ENCODE measurements at regions not wholly inside any gene's neighbourhood (a gene's known extent, or its start where the extent isn't known, plus 50 kb on each side); places are given as distances from the start of the nearest gene placed in this dataset.
A peak's percentile ranks its signal among the peaks of the same experiment; 100 is the strongest.

DNA sequence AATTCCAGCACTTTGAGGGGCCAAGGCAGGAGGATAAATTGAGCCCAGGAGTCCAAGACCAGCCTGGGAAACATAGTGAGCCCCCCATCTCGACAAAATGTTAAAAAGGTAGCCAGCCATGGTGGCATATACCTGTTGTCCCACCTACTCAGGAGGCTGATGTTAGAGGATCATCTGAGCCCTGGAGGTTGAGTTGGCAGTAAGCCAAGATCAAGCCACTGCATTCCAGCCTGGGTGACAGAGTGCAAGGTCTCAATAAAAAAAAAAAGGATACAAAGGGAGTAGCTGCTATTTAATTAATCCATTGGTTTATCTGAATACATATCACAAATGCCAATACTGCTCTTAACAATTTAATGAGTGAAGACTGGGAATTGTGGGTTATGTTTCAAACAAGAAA is 327.8 kb downstream of the CPS1 start:
- H3K4me3 ChIP-seq (ENCODE audit: low read depth, low read length), result no peak overlapping the region
- TF ChIP-seq, protein P1, sequence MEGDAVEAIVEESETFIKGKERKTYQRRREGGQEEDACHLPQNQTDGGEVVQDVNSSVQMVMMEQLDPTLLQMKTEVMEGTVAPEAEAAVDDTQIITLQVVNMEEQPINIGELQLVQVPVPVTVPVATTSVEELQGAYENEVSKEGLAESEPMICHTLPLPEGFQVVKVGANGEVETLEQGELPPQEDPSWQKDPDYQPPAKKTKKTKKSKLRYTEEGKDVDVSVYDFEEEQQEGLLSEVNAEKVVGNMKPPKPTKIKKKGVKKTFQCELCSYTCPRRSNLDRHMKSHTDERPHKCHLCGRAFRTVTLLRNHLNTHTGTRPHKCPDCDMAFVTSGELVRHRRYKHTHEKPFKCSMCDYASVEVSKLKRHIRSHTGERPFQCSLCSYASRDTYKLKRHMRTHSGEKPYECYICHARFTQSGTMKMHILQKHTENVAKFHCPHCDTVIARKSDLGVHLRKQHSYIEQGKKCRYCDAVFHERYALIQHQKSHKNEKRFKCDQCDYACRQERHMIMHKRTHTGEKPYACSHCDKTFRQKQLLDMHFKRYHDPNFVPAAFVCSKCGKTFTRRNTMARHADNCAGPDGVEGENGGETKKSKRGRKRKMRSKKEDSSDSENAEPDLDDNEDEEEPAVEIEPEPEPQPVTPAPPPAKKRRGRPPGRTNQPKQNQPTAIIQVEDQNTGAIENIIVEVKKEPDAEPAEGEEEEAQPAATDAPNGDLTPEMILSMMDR (IDR thresholded peaks at IDR 0.05; ENCODE audit: low read depth, low read length, missing control alignments), result no peak
- in situ Hi-C loops (cut with HindIII; ENCODE audit: low sequenced_read_pairs), result no loop called here
- no peak for DNase-seq (ENCODE audit: low read depth)

DNA sequence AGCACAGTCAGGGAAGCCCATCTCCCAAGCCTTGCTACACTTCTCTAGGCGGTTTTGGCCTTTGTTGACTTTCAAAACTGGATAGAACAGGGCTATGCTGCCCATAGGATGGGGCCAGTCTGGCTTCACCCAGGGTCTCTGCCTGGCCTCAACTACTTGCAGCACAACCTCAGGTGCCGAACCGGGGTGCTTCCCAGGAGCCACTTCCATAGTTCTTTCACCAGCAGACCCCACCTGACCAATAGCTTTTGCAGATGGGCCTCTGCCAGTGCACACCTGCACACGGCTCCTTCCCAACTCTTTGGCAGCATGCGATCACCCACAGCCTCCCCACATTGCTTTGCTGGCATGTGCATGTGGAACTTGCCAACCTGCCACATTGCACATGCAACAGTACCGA is 331.6 kb downstream of the CPS1 start:
- DNase-seq (ENCODE audit: low read depth), result no peak
- TF ChIP-seq, protein P1 (IDR thresholded peaks at IDR 0.05; ENCODE audit: low read depth, low read length, missing control alignments), result no peak
- in situ Hi-C loops (cut with HindIII; ENCODE audit: low sequenced_read_pairs), result no loop called here
- no peak overlapping the region for H3K4me3 ChIP-seq (ENCODE audit: low read depth, low read length)

DNA sequence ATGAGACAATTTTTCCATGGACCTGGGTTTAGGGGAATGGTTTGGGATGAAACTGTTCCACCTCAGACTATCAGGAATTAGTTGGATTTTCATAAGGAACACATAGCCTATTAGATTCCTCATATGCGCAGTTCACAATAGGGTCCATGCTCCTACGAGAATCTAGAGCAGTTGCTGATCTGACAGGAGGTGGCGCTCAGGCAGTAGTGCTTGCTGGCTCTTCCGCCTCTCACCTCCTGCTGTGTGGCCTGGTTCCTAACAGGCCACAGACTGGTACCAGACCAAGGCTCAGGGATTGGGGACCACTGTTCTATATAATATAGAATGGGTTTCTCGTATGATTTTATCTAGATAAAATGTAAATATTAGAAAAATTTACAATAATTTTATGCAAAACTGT is 338.7 kb downstream of the CPS1 start:
- TF ChIP-seq, protein P1 (IDR thresholded peaks at IDR 0.05; ENCODE audit: low read depth, low read length, missing control alignments), result no peak
- H3K4me3 ChIP-seq (ENCODE audit: low read depth, low read length), result no peak overlapping the region
- in situ Hi-C loops (cut with HindIII; ENCODE audit: low sequenced_read_pairs), result no loop called here
- no peak for DNase-seq (ENCODE audit: low read depth)

GRCh38 chr2:210899131-210899530 is 342.7 kb downstream of the CPS1 start:
- no peak for DNase-seq (ENCODE audit: low read depth)
- in situ Hi-C loops (cut with HindIII; ENCODE audit: low sequenced_read_pairs), result no loop called here
- no peak overlapping the region for H3K4me3 ChIP-seq (ENCODE audit: low read depth, low read length)
- TF ChIP-seq, protein P1 (IDR thresholded peaks at IDR 0.05; ENCODE audit: low read depth, low read length, missing control alignments), result no peak

DNA sequence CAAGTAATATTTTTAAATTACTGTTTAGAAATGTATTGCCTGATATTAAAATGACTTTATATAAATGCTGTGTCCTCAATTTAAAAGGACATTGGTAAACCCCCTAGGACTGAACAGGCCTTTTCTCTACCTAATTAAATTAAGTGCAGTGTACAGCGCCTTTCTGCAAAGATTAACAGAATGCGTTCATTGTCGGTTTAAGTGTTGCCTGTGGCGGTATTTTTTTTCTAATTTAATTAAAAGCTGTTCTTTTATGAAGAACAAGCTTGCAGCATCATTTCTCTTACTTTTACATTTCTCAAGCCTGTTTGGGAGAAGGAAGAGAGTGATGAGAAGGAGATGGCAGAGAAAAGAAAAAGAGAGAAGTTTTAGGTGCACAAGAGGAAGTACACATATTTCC is 344.9 kb downstream of the CPS1 start:
- TF ChIP-seq, protein P1 (IDR thresholded peaks at IDR 0.05; ENCODE audit: low read depth, low read length, missing control alignments), result no peak
- H3K4me3 ChIP-seq (ENCODE audit: low read depth, low read length), result no peak overlapping the region
- DNase-seq (ENCODE audit: low read depth), result no peak
- in situ Hi-C loops (cut with HindIII; ENCODE audit: low sequenced_read_pairs), result no loop called here

GRCh38 chr2:210912779-210913178 is 356.4 kb downstream of the CPS1 start:
- TF ChIP-seq, protein P1 (IDR thresholded peaks at IDR 0.05; ENCODE audit: low read depth, low read length, missing control alignments), result no peak
- H3K4me3 ChIP-seq (ENCODE audit: low read depth, low read length), result no peak overlapping the region
- in situ Hi-C loops (cut with HindIII; ENCODE audit: low sequenced_read_pairs), result no loop called here
- no peak for DNase-seq (ENCODE audit: low read depth)

DNA sequence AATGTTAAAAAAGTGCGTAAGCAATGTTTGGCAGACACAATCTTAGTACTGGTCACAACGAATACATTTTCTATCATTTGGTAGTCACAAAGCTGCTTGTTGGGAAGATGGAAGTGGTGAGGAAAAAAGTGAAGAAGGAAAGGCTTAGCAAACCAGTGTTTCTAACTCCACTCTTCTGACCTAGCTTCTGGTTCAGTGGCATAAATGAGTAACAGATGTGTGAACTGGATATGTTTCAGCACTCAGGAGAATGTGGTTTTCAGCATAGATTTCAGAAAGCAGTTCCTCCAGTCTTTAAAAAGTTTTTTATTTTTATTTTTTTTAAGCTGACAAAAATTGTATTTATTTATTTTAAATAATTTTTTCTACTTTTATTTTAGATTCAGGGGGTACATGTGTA is 357.1 kb downstream of the CPS1 start:
- in situ Hi-C loops (cut with HindIII; ENCODE audit: low sequenced_read_pairs), result no loop called here
- TF ChIP-seq, protein P1 (IDR thresholded peaks at IDR 0.05; ENCODE audit: low read depth, low read length, missing control alignments), result no peak
- H3K4me3 ChIP-seq (ENCODE audit: low read depth, low read length), result no peak overlapping the region
- peak; percentile 67 for DNase-seq (ENCODE audit: low read depth)
